ENCODE measurements at regions not wholly inside any gene's neighbourhood (a gene's known extent, or its start where the extent isn't known, plus 50 kb on each side); places are given as distances from the start of the nearest gene placed in this dataset.

- no peak for TF ChIP-seq CTCF (IDR thresholded peaks at IDR 0.05; ENCODE audit: extremely low read depth, missing control alignments)
- DNase-seq (ENCODE audit: low spot score), result no peak
Measured at GRCh38 chr1:157289424-157290105, 151.4 kb upstream of the ETV3 start.

GRCh38 chr1:157288996-157289395 lies 150.8 kb upstream of the ETV3 start:
- no peak for TF ChIP-seq CTCF (IDR thresholded peaks at IDR 0.05; ENCODE audit: extremely low read depth, missing control alignments)
- no peak for DNase-seq (ENCODE audit: low spot score)

GRCh38 chr1:157288492-157288891 lies 150.3 kb upstream of the ETV3 start:
- no peak for DNase-seq (ENCODE audit: low spot score)
- no peak for TF ChIP-seq CTCF (IDR thresholded peaks at IDR 0.05; ENCODE audit: extremely low read depth, missing control alignments)

GRCh38 chr1:157288006-157288405 lies 149.8 kb upstream of the ETV3 start:
- no peak for TF ChIP-seq CTCF (IDR thresholded peaks at IDR 0.05; ENCODE audit: extremely low read depth, missing control alignments)

GRCh38 chr1:157287462-157287861 lies 149.3 kb upstream of the ETV3 start:
- DNase-seq (ENCODE audit: low spot score), result no peak
- no peak for TF ChIP-seq CTCF (IDR thresholded peaks at IDR 0.05; ENCODE audit: extremely low read depth, missing control alignments)

More at GRCh38 chr1:157288006-157288405, 149.8 kb upstream of the ETV3 start:
- no peak for DNase-seq (ENCODE audit: low spot score)

- TF ChIP-seq CTCF (IDR thresholded peaks at IDR 0.05; ENCODE audit: extremely low read depth, missing control alignments), result no peak
- no peak for DNase-seq (ENCODE audit: low spot score)
Measured at GRCh38 chr1:157286646-157287420, 148.6 kb upstream of the ETV3 start.

GRCh38 chr1:157286096-157286495 lies 147.9 kb upstream of the ETV3 start:
- no peak for TF ChIP-seq CTCF (IDR thresholded peaks at IDR 0.05; ENCODE audit: extremely low read depth, missing control alignments)
- no peak for DNase-seq (ENCODE audit: low spot score)

Measured in GM20000 (cell line).